AG09309 (cell line): ENCODE measurements at regions not wholly inside any gene's neighbourhood (a gene's known extent, or its start where the extent isn't known, plus 50 kb on each side); places are given as distances from the start of the nearest gene placed in this dataset.

Experiments
- DNase-seq: peaks from one replicate; pipeline ENCODE4 v3.0.0-alpha.2; 2010; ENCODE audit warnings: low read depth
- H3K4me3 ChIP-seq: 2 replicates; pipeline ENCODE4 v1.5.1; 2011; ENCODE audit warnings: mild to moderate bottlenecking, low read depth, low read length, moderate library complexity; ENCODE audit not compliant: control insufficient read depth
- TF ChIP-seq, protein P1 (sequence below): IDR thresholded peaks from 2 replicates; pipeline ENCODE4 v1.5.1; 2011; ENCODE audit warnings: mild to moderate bottlenecking, low read depth, low read length, inconsistent platforms; ENCODE audit not compliant: insufficient read depth, control insufficient read depth; ENCODE audit errors: missing control alignments

DNA sequence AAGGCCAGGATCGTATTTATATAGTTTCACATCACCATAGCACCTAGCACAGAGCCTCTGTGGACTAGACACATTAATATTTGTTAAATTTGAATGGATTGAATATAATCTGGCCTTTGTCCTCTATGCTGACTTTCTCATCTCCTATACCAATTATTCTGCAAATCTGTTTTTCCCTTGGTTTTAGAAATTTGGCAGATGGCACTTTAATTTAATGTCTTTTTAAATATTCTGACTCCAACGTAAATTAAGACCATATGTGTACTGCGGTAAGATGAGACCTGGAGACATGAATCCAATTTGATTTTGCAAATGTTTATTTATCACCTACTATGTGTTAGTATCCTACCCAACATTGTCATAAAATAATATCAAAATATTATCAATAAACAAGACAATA, 1281.9 kb upstream of the PIK3C3 start:
- no peak for DNase-seq
- TF ChIP-seq, protein P1, sequence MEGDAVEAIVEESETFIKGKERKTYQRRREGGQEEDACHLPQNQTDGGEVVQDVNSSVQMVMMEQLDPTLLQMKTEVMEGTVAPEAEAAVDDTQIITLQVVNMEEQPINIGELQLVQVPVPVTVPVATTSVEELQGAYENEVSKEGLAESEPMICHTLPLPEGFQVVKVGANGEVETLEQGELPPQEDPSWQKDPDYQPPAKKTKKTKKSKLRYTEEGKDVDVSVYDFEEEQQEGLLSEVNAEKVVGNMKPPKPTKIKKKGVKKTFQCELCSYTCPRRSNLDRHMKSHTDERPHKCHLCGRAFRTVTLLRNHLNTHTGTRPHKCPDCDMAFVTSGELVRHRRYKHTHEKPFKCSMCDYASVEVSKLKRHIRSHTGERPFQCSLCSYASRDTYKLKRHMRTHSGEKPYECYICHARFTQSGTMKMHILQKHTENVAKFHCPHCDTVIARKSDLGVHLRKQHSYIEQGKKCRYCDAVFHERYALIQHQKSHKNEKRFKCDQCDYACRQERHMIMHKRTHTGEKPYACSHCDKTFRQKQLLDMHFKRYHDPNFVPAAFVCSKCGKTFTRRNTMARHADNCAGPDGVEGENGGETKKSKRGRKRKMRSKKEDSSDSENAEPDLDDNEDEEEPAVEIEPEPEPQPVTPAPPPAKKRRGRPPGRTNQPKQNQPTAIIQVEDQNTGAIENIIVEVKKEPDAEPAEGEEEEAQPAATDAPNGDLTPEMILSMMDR = no peak
- no peak overlapping the region for H3K4me3 ChIP-seq

DNA sequence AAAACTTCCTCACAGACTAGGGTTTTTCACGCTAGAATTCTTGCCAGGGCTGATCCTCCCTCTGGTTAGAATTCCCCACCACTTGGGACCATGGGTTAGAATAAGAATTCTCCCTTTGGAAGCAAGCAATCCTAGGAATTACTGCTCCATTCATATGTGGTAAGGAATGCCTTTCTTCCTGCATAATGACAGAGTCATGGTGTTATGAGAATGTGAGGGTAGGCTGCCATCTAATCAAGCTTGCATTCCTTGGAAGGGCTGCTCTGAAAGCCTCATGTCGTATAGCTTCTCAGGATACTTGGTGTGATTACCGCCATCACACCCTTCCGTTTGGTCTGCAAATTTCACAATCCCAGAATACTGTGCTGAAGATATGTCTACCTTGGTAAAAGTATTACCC, 1282.4 kb upstream of the PIK3C3 start:
- DNase-seq = no peak
- H3K4me3 ChIP-seq = no peak overlapping the region
- TF ChIP-seq, protein P1 = no peak

DNA sequence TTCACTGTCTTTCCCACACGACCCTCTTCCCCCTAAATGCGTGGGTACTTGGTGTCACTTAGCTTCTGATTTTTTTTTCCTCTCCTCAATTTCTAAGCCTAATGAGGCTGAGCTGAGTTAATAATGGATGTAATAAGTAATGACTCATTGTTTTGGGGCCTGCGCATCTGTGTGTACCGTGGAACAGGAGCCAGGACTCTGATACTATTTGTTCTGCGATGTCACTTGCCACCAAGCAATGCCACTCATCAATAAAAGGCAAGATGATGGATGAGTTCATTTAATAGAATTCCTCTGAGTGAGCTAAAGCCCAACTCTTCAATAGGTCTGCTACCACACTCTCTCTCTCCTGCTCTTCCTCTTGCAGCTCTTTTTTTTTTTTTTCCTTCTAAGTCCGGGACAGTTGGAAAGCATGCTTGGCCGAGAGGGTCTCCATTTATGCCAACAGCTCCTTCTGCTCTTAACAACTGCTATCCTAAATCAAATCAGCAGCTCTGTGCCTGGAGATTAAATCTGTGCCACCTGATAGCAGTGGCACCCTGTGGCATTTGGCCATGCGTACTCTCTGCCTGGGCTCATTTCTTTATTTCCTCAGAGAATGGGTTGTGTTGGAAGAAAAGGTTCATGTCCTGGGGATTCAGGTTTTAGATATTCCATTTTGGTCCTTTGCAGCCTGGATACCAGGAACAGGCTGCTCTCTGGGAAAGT, 1284.2 kb upstream of the PIK3C3 start:
- TF ChIP-seq, protein P1 = no peak
- no peak for DNase-seq
- H3K4me3 ChIP-seq = no peak overlapping the region

DNA sequence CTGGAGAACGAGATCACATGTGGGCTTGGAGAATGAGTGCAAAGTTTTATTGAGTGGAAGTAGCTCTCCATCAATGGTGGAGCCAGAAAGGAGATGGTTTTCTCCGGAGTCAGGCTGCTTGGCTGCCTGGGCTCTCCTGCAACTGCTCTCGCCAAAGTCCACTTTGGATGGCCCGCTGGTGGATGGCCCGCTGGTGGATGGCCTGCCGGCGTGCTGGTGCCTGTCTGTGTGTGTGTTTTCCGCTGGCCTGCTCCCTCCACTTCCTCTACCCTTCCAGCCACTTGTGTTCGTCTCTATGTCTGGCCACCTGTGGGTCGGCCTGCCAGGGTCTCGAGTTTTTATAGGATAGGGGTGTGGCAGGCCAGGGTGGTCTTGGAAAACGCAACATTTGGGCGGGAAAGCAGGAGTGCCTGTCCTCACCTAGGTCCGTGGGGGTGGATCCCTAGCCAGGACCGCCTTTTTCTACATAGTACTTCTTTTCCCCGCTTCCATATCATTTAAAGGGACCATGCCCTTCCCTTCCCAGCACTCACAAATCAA, 1292.1 kb upstream of the PIK3C3 start:
- TF ChIP-seq, protein P1 = no peak
- H3K4me3 ChIP-seq = no peak overlapping the region
- no peak for DNase-seq

DNA sequence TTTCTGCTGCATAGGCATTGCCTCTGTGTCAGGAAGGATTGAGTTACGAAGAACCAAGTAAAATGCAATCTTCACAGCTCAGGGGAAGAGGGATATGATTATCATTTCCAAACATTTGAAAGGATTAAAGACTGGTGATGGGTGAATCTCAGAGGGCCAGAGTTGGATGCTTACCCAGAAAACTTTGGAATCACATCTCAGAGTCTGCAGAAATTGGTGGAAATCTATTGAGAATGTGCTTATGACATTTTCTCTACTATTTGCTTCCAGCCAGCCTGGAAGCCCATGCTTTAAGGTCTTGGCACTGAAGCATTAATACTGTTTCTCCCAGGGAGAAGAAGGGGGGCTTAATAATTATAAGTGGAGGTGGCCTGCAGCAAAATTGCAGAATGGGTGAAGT, 1301.4 kb upstream of the PIK3C3 start:
- no peak overlapping the region for H3K4me3 ChIP-seq
- no peak for DNase-seq
- TF ChIP-seq, protein P1 = no peak

DNA sequence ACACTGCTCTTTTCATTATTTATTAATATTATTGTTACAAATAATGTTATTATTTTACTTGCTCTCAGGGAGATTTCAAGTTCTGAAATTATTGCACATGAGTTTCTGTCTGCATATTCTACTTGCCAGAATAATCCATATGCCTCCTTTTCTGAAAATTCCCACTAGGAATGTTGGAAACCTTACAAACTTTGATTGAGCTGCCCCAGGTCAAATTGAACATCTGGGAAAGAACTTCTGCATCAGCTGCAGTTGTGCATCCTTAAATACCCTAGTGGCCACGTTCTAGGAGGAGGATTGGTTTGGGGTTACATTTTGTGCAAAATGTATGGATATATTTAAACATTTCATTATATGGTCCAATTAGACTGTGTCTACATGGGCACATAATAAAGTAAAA, 1302.7 kb upstream of the PIK3C3 start:
- DNase-seq = no peak

More for the DNA sequence above, 1302.7 kb upstream of the PIK3C3 start:
- no peak overlapping the region for H3K4me3 ChIP-seq
- TF ChIP-seq, protein P1 = no peak
